IPS-18a (cell line): ENCODE measurements at regions not wholly inside any gene's neighbourhood (a gene's known extent, or its start where the extent isn't known, plus 50 kb on each side); places are given as distances from the start of the nearest gene placed in this dataset.
"Not testable (repeated sequence)": the region's sequence is repeated elsewhere in the genome, so short reads cannot be mapped to it uniquely, and the experiment has no call there.

Experiments
- H3K27ac ChIP-seq: one replicate; pipeline ENCODE4 v1.5.1; 2013; ENCODE audit warnings: low read length
- H3K27me3 ChIP-seq: one replicate; pipeline ENCODE4 v1.6.1; 2013; ENCODE audit warnings: mild to moderate bottlenecking, low read length; ENCODE audit not compliant: control insufficient read depth, insufficient read depth
- H3K36me3 ChIP-seq: one replicate; pipeline ENCODE4 v1.6.1; 2013; ENCODE audit warnings: low read depth, low read length; ENCODE audit not compliant: control insufficient read depth
- H3K4me1 ChIP-seq: one replicate; pipeline ENCODE4 v1.6.1; 2013; ENCODE audit warnings: low read depth, low read length; ENCODE audit not compliant: control insufficient read depth
- H3K4me3 ChIP-seq: one replicate; pipeline ENCODE4 v1.5.1; 2013; ENCODE audit warnings: low read length
- H3K9ac ChIP-seq: one replicate; pipeline ENCODE4 v1.6.1; 2013; ENCODE audit warnings: mild to moderate bottlenecking, low read length, moderate library complexity
- H3K9me3 ChIP-seq: one replicate; pipeline ENCODE4 v1.6.1; 2013; ENCODE audit warnings: low read depth, low read length; ENCODE audit not compliant: control insufficient read depth

DNA sequence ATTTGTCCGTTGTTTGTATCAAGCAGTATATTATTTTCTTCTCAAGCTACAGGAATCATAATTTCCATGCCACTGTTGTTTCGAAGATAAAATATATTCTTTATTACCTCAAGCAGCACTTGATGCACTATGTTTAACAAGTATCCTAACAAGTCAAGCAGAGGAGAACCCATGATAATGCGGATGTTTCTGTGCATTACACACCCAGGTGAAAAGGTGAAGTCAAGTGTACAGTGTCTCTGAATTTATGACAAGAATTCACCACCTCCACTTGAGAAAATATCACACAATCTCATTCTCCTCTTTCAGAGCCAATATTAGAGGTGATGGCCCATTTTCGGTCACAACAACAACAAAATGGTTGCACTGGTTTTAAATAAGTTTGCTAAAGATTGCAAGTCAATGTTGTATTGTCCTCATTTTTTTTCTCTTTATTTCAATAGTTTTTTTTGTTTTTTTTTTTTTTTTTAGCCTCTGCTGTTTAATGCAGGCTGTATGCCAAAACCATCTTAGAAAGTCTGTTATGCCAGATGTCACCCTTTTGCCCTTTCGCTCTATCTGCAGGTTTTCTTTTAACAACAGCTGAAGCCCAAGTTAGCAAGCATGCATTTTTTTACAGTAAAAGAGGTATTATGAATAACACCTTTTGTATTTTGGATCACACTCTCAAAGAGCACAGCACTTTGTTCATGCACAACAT, 568.7 kb upstream of the LRRN3 start:
- Histone ChIP-seq H3K36me3 (no peaks in the 10 kb centered on the region), H3K4me3 (no peak overlapping the region), H3K9ac (no peak overlapping the region), H3K9me3 (no peaks in the 10 kb centered on the region), H3K27me3 (no peaks in the 10 kb centered on the region), H3K27ac (no peak overlapping the region), H3K4me1 (peaks cover 3% of the 10 kb centered on the region)

DNA sequence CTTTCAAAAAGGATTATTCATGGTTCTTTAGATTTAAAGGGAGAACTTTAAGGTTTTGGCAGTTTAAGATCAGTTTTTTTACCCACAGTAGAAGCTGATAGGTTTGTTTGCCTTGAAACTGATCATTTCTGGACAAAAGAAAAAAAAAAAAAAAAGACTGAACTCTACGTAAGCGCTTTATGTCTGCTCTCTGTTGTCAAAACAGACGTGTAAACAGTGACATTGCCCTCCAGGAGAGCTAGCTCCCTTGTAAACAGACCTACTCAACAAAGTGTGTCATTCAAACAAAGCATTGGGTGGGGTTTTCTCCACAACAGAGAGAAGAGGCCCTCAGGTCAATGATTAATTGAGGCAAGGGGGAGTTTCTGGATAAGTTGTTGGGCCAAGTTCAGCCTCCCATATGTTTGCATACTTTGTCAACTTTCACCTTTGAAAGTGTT, 568.1 kb upstream of the LRRN3 start:
- H3K4me3 ChIP-seq, result no peak overlapping the region
- H3K27me3 ChIP-seq, result no peaks in the 10 kb centered on the region
- H3K9ac ChIP-seq, result no peak overlapping the region
- H3K4me1 ChIP-seq, result peaks cover 3% of the 10 kb centered on the region
- H3K36me3 ChIP-seq, result no peaks in the 10 kb centered on the region
- H3K9me3 ChIP-seq, result no peaks in the 10 kb centered on the region
- no peak overlapping the region for H3K27ac ChIP-seq

DNA sequence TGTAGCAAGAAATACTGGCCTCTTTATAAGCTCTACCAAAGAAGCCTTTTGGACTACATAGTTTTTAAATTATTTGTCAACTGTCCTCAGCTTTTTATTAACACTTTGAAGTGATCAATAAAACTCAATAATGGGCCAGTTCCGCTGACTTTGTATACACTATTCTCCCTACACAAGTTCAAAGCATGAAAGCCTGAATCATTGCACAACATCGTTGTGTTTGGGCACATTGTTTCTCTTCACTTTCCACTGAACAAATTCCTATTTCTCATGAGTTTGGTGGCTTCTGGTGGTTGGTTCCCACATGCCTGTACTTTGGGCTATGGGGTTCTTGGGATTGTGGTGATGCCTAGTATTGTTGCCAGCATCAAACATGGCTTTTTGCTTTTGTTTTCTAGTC, 561.8 kb upstream of the LRRN3 start:
- Histone ChIP-seq H3K27me3 (no peaks in the 10 kb centered on the region), H3K4me3 (no peak overlapping the region), H3K36me3 (no peaks in the 10 kb centered on the region), H3K9ac (no peak overlapping the region), H3K9me3 (no peaks in the 10 kb centered on the region), H3K27ac (no peak overlapping the region), H3K4me1 (no peaks in the 10 kb centered on the region)

DNA sequence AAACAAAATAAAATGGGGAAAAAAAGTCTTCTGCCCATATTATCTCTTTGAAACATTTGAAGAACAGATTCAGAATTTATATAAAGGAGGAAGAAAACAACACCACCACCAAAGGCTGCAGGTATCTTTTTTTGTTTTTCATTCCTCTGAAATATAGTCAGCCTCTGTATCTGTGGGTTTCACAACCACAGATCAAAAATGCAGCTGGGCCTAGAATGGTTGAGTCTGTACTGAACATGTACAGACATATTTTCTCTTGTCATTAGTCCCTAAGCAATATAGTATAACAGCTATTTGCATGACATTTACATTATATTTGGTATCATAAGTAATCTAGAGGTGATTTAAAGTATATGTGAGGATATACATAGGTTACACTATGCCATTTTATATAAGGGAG, 559.7 kb upstream of the LRRN3 start:
- no peaks in the 10 kb centered on the region for H3K36me3 ChIP-seq
- no peak overlapping the region for H3K9ac ChIP-seq
- H3K27ac ChIP-seq, result no peak overlapping the region
- no peaks in the 10 kb centered on the region for H3K4me1 ChIP-seq
- H3K9me3 ChIP-seq, result no peaks in the 10 kb centered on the region
- no peak overlapping the region for H3K4me3 ChIP-seq
- H3K27me3 ChIP-seq, result no peaks in the 10 kb centered on the region

DNA sequence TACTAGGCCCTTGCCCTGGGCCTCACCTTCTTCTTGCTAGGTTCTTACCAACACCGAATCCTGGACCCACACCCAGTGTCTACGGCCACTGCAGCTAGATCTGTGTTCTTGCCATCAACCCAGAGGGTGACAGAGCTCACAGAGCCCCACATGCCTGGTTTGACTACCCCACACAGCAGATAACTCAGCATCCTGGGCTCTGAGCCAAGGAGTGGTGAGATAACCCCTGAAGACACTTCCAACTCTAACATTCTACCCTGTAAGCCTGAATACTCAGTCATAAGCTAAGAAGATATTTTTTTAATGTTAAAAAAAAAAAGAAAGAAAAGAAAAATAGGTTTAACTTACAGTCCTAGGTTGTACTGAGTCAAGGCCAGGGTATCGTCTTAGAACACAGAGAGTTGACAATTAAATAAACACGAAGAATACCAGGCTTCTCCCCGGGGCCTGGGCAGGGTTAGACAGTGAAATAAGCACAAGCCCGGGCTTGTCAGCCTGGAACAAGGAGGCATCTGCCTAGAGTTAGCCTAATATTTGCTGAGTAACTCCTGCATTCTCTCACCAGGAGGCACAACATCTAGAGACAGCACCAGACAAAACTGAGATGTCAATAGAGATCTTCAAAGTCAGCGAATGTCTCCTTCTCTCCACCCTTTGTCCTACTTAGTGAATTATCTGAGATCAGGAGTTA, 556.5 kb upstream of the LRRN3 start:
- Histone ChIP-seq H3K9ac (no peak overlapping the region), H3K4me1 (no peaks in the 10 kb centered on the region), H3K4me3 (no peak overlapping the region), H3K9me3 (no peaks in the 10 kb centered on the region), H3K27ac (no peak overlapping the region), H3K27me3 (no peaks in the 10 kb centered on the region), H3K36me3 (no peaks in the 10 kb centered on the region)

DNA sequence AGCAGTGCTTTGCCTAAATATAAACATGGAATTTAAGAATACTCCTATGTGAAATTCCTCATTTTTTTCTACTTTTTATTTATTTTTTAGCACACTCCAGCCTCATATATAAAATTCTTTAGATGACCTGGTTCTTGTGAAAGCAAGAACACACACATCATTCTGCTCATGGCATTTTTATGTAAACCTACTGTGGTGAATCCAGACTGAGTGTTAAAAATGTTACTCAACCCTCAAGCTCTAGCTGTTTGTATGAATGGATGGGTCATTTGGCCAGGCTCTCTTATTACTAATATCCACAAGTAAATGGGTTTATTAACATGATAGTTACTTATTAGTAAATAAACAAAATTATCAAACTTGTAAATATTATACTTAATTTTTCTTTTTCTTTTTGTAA, 551.7 kb upstream of the LRRN3 start:
- no peak overlapping the region for H3K27ac ChIP-seq
- H3K36me3 ChIP-seq, result no peaks in the 10 kb centered on the region
- no peaks in the 10 kb centered on the region for H3K27me3 ChIP-seq
- no peaks in the 10 kb centered on the region for H3K9me3 ChIP-seq
- no peak overlapping the region for H3K9ac ChIP-seq
- H3K4me1 ChIP-seq, result no peaks in the 10 kb centered on the region
- no peak overlapping the region for H3K4me3 ChIP-seq

DNA sequence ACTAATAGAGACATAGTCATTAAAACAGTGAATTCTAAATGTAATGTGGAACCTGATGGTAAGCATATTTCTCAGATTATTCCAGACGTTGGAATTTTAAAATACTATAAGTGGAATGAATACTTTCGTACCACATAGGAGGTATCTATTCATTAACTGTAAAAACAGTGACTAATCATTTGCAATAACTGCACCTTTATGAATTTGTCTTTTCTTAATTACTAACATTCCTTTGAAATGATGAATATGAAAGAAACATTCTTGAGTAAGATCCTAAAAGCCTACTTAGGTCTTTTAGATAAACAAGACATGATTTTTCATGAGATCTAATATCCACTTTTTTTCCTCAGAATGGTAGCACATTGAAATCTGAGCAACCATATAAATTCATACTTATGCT, 549.0 kb upstream of the LRRN3 start:
- Histone ChIP-seq H3K9ac (no peak overlapping the region), H3K36me3 (no peaks in the 10 kb centered on the region), H3K4me1 (no peaks in the 10 kb centered on the region), H3K27me3 (no peaks in the 10 kb centered on the region), H3K27ac (no peak overlapping the region), H3K9me3 (no peaks in the 10 kb centered on the region), H3K4me3 (no peak overlapping the region)

DNA sequence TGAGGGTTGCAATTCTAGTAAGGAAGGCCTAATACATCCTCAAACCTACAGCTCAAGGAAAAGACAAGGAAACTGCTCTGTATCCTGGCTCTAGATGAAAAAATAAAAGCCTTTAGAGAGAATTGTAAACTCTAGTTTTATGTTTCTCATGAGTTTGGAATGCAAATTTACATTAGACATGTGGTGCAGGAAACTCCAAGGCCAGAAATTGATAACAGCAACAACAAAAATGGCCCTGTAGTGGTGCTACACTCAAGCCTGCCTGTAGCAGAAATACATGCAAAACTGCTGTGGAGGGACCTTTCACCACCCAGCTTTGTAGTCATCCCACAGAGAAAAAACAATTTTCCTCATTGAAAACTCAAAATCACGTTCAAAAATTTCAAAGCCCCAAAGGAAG, 546.7 kb upstream of the LRRN3 start:
- no peaks in the 10 kb centered on the region for H3K4me1 ChIP-seq
- no peaks in the 10 kb centered on the region for H3K9me3 ChIP-seq
- no peaks in the 10 kb centered on the region for H3K27me3 ChIP-seq
- H3K36me3 ChIP-seq, result no peaks in the 10 kb centered on the region
- H3K9ac ChIP-seq, result no peak overlapping the region
- H3K27ac ChIP-seq, result no peak overlapping the region
- H3K4me3 ChIP-seq, result no peak overlapping the region

DNA sequence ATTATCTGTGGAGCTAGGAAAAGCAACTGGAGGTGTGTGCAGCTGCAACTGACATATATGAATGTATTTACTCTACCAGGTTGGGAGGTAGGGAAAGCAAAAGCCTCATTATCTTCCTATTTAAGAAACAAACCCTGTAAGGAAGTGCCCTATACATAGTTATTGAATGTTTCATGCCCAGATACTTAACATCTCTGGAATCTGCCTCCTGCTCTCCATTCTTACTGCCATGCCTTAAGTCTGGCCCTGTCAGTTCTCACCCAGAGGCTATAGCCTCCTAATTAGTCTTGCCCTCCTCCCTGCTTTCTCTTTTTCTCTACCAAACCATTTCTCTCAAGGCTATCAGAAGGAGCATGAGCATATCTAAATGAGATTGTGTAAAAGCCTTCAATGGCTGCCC, 542.6 kb upstream of the LRRN3 start:
- H3K9me3 ChIP-seq, result no peaks in the 10 kb centered on the region
- H3K4me3 ChIP-seq, result no peak overlapping the region
- H3K27me3 ChIP-seq, result no peaks in the 10 kb centered on the region
- no peak overlapping the region for H3K9ac ChIP-seq
- H3K36me3 ChIP-seq, result no peaks in the 10 kb centered on the region
- no peak overlapping the region for H3K27ac ChIP-seq
- H3K4me1 ChIP-seq, result no peaks in the 10 kb centered on the region

DNA sequence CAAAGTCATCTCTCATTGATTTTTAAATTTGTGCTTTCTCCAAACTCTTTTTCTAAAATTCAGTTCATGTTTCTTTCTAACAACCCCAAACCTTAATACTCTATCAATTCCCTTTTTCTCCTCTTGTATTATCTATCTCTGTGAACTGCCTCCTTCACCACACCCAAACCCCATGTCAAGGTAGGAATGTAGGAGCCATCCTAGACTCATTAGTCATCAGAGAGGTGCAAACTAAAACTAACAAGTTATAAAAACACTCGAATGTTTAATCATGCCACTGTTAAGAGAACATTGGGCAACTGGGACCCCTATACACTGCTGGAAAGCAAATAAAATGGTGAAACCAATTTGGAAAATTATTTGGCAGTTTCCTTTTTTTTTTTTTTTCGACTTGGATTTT, 533.8 kb upstream of the LRRN3 start:
- no peaks in the 10 kb centered on the region for H3K36me3 ChIP-seq
- H3K27ac ChIP-seq, result no peak overlapping the region
- no peaks in the 10 kb centered on the region for H3K4me1 ChIP-seq
- H3K9ac ChIP-seq, result no peak overlapping the region
- no peaks in the 10 kb centered on the region for H3K27me3 ChIP-seq
- no peak overlapping the region for H3K4me3 ChIP-seq
- peaks cover 5% of the 10 kb centered on the region for H3K9me3 ChIP-seq

DNA sequence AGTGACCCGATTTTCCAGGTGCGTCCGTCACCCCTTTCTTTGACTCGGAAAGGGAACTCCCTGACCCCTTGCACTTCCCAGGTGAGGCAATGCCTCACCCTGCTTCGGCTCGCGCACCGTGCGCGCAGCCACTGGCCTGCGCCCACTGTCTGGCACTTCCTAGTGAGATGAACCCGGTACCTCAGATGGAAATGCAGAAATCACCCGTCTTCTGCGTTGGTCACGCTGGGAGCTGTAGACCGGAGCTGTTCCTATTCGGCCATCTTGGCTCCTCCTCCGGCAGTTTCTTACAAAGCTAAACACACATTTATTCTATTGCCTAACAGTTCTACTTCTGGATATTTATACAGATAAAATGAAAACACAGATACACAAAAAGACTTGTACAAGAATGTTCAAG, 527.6 kb upstream of the LRRN3 start:
- H3K36me3 ChIP-seq, H3K9ac ChIP-seq, H3K4me1 ChIP-seq: not testable (repeated sequence)

DNA sequence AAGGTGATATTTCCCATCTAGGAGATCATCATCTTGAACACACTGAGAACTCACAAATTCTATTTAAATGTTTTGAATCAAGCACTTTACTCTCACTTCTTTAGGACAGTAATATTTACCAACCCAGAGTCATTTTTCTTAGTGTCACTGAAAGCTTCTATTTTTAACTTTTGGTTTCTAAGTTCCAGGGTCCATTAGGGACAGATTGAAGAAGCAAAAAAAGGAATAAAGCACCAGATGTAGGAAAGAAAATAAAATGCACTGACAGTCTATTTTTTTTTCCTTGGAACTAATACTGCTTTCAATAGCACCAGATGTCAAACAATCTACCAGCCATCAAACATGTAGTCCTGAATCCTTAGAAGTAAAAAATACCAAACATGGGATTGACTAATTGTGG, 526.7 kb upstream of the LRRN3 start:
- H3K9me3 ChIP-seq, result no peaks in the 10 kb centered on the region
- no peak overlapping the region for H3K9ac ChIP-seq
- no peak overlapping the region for H3K4me3 ChIP-seq
- no peak overlapping the region for H3K27ac ChIP-seq
- H3K36me3 ChIP-seq, result no peaks in the 10 kb centered on the region
- H3K27me3 ChIP-seq, result no peaks in the 10 kb centered on the region
- no peaks in the 10 kb centered on the region for H3K4me1 ChIP-seq

More for the DNA sequence above, 527.6 kb upstream of the LRRN3 start:
- H3K27me3 ChIP-seq, H3K9me3 ChIP-seq, H3K27ac ChIP-seq, H3K4me3 ChIP-seq: not testable (repeated sequence)
